HG03103 (cell line): ENCODE measurements at regions not wholly inside any gene's neighbourhood (a gene's known extent, or its start where the extent isn't known, plus 50 kb on each side); places are given as distances from the start of the nearest gene placed in this dataset.
"Not testable (repeated sequence)": the region's sequence is repeated elsewhere in the genome, so short reads cannot be mapped to it uniquely, and the experiment has no call there.

ENCODE experiments used
- ATAC-seq: cut with Tn5 transposase; IDR thresholded peaks from one replicate; pipeline ENCODE4 v1.9.1; 2021; ENCODE audit warnings: low read depth; ENCODE audit not compliant: unreplicated experiment

DNA sequence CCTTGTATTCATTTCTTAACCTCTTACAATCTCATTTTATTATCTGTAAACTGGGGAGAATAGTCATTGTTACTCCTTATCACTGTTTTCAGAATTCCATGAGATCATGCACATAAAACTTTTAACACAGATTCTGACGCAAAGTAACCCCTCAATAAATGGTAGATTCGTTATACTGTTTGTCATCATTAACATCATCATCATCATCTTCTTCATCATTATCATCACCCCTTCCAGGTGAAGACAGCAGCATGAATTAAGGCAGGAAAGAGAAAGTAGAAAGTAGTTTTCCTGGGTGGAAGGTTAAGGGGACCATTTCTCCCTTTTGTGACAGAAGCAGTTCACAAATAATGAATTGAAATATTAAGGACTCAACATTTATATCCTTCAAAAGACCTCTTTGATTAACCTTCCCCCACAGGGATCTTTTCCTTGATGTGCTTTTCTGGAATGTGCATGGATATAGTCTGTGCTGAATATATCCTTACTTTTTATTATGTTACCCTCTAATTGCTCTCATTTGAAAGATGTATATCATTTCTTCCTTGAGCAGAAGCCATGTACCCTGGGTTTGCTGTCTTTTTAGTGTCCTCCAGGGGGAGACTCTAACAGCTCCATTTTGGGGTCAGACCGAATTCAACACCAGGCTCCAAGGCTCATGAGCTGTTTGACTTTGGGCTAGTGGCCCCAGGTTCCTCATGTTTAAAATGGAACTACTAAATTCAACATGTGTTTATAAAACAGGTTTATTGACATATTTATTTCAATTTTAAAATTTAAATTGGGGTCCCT, 1029.9 kb upstream of the WWC1 start:
- ATAC-seq, result no peak

DNA sequence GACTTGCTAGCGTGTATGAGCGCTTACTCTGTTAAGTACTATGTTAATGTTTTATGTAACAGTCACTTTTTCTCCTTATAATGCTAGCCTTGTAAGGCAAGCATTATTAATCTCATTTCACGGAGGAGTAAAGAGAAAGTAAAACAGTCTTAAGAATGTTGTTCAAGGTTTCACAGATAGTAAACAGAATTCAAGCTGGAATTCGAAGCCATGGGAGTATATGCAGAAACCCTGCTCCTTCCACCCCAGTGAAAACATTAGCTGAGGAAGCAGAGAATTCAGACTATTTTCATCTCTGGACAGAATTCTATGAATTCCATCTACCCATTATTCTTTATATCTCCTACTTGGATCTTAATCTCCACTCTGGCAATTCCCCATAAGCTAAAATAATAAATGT, 1028.3 kb upstream of the WWC1 start:
- ATAC-seq, result no peak

DNA sequence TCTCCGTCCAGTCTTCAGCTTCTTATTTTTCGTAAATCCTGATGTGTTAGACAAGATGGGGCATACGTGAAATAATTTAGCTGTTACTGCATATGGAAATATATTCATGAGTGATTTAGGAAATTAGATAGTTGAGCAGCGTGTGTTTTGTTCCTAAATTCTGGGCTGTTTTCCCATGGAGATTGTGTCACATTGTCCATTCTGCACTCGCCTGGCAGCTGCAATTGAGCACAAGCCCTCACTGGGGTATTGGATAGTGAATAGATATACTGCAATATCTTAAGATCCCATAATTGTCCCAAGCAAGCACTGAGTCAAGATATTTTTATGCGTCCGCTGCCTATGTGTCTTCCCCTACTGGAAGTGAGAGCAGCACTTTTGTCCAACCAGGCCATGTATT, 1027.1 kb upstream of the WWC1 start:
- no peak for ATAC-seq

DNA sequence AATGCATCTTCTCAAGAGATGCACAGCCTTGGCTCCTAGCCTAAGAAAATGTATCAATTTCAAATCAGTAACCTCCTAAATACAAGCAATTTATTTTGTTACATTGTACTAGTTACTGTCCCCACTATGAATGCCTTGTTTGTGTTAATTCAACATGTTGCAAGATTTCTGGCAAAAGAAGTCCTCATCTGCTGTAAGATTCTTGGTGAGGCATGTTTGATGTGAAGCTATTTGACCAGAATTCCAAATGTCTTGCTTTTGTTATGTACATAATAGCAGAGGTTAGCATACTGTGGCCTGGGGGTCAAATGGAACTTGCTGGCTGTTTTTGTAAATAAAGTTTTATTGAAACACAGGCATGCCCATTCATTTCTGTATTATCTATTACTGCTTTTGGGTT, 1023.1 kb upstream of the WWC1 start:
- ATAC-seq, result no peak

DNA sequence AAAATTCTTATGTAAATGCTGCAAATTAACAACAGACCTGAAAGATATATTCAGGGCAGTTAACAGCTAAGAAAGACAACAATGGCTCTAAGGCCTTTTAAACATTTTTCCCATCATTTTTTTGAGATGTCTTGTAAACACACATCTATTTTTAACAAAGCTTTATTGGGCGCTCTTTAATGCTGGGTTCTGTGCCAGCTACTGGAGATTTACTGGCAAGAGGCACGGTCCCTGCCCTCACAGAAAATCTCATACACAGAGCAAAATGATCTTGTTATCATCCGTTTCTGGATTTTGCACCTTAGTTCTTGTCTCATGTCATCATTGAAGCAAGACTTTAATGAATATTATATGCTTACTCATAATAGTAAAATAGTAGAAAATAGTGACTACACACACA, 1022.3 kb upstream of the WWC1 start:
- ATAC-seq, result no peak

DNA sequence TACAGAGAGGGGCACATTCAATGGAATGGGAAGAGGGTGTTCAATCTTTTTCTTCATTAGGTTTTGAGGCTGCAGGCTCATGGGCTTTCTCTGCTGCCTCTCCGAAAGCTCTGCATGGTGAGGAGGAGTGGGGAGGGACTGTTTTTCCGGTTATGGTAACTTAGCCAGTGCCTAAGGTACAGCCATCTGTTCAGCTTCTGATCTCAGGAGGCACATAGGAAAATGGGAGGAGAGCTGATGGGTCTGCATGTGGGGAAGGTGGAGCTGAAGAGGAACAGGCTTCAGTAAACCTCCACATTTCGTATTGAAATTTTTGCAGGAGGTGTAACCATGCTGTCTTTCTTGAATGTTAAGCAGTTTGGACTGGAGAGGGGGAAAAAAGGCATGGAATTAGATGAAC, 1020.4 kb upstream of the WWC1 start:
- ATAC-seq, result no peak

DNA sequence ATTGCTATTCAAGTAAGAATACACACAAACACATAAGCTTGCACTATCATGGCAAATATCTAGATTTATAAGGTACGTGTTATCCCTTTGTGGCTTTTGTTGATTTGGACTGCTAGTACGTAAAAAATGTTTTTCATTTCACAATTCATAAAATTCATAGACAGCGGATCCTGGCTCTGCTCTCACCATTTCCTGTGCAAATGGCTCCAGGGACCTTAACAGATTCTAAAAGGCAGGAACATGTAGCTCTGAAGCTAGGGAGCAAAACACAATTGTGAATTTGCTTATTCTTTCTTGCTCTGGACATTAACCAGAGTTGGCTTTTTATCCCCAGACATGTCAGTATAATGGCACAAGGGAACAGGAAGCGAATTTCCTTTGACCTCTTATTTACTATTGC, 1019.9 kb upstream of the WWC1 start:
- no peak for ATAC-seq

DNA sequence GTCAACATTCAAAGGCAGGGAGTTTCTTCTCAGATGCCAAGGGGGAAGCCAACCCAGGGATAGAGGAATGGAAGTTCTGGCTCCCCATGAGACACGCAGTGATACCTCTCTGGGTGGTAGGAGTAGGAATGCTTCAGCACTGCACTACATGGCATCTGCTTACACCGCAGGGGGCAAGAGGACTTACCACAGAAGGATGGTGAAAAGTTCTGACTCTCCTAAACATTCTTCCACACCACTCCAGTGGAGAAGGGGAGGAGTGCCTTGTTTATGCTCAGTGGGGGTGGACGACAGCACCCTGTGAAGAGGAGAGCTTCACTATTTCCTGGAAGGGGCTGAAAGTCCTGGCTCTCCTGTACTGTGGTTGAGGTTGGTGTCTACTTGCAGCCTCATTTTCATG, 1011.3 kb upstream of the WWC1 start:
- ATAC-seq, result no peak

DNA sequence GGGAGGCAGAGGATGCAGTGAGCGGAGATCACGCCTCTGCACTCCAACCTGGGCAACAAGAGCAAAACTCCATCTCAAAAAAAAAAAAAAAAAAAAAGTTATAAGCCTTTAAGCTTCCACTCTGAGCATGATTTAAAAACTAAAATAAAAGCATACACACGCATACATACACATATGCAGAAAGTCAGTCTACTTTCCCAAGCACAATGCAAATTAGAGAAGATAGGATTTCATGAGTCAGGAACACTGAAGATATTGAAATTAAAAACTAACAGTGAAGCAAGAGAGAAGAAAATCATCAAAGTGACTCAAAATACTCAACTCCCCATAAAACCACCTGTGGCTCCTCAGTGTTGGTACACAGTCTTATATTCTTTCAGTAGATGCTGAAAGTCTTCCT, 1009.5 kb upstream of the WWC1 start:
- ATAC-seq, result no peak

DNA sequence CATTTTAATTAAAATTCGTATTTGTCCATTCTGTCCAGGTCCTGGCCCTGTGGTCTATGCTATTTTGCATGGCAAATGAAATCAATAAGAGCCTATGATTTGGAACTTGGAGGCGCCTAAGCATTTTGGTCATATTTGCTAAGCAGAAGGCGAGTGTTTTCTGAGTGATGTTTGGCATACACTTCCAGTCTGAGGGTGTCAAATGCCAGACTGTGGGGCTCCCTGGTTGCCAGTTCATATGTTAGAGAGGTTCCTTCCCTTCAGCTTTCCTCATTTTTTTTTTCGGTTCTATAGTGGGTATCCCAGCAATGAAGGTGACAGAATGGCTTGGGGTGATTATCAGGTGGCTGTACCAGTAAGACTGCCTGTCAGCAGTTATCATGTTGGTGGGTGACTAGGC, 1007.8 kb upstream of the WWC1 start:
- ATAC-seq, result no peak

DNA sequence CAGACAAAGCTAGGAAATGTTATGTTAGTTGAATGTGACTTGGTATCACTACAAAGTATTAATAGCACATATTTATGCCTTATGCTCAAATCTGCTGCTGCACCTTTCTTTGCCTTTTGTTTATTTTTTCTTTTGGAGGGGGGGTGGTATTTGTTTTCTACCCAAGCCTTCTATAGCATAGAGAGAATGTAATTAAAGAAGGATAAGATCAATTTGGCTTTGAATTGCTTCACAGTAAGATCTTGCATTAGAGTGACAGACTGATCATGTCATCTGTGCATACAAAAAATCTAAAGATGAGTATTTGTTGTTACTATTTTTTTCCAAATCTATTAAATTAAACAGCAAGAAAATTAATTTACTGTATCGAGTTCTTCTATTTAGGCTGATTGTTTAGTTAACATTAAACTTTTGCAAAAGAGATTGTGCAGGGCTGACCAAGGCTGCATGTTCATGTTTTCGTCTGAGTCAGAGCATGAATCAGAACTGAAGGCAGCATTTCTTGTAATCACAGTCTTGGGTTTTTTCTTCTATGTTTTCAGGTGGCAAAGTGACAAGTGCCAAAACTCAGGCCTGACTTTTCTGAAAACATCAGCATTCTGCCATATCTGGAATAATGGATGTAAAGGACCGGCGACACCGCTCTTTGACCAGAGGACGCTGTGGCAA, 1007.1 kb upstream of the WWC1 start:
- ATAC-seq, result no peak

DNA sequence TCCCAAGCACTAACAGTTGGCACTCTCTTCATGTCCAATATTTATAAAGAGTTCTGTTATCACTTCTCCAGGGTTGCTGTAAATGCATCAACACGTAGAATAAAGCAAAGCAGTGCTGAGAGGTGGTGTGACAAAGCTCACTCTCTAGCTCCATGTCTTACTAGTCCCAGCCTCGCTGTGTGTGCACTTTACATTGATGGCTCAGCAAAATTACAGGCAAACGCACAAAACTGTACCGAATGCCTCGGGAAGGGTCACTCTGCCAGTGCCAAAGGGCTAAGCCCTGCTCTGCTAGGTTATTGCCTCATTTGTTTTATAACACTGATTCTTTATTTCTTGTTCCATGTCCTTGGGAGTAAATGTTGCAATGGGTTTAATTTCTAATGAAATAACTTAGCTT, 1005.9 kb upstream of the WWC1 start:
- ATAC-seq, result no peak

DNA sequence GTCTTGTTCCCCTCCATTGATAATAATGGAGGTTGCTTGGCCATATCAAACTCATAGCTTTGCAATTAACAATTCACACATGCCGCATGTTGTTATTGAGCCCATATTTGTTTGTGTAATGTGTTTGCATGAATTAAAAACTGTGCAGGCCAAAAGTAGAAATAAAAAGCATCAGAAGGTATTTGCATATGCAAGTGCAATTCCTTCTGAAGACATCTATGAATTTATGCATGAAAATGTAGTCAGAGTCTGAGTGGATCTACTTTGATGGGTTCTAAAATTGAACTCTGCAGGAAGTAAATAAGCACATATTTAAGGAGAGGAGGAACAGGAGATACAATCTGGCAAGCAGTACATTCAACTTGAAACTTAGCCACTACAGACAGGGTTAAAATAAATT, 1004.6 kb upstream of the WWC1 start:
- no peak for ATAC-seq

DNA sequence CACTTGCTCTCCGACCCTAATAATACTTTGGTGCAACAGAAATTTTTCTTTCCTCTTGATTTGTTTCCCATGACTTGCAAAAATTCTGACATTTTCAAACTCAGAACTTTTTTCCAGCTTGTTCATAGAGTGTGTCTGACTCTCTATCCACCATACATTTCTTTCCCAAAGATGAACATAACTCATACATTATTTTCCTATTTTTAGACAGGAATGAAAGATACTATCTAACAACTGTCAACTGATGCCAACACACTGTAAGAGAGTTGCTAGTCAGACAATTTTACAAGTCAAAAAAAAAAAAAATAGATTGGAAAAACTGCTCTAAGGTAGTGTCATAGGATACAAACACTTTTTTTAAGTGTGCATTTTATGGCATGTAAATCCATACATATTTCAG, 1001.0 kb upstream of the WWC1 start:
- no peak for ATAC-seq

DNA sequence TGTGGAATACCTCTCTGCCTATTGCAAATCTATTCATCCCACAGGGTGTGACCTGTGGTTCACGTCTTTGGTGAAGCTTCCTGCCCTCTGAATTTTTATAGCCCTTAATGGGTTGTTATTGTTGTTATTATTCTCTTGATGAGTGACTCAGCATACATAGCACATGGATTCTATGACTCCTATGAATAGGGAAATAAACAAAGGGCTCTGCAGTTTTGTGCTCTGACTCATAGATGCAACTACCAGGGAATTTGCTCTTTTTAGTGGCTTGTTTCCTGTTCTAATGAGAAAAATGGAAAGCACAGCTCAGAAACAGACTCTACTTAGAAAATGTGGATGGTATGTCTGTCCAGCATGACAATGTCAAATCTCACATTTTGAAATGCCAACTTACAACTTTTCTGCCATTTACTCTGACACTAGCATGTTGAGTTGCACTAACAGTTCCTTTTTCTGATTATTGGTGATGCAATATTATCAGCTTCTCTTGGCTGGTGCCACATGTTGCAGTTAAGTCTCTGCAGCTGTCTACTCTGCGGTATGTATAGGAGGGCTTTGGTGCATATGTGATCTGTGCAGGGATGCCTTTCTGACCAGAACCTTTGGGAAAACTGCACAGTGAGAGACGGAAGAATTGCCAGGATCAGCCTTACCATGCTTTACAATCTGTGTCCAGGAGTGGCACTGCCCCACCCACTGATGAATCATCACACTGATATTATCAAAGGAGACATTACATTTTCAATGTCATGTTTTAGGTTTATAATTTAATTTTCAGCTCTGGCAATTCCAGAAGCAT, 996.4 kb upstream of the WWC1 start:
- ATAC-seq, result no peak

DNA sequence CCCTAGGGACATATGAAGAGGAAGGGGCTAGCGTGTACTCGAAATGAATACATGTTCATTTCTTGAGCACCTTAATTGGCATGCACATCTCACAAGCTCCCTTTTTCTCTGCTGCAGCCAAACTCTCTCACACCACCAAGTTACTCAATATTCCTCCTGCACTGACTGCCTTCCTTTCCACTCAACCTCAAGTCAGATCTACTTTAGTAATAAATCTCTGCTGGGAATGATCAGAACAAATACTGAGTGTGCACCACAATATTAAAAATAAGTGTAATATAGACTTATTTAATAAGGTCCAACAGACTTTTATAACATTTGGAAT, 995.8 kb upstream of the WWC1 start:
- no peak for ATAC-seq

DNA sequence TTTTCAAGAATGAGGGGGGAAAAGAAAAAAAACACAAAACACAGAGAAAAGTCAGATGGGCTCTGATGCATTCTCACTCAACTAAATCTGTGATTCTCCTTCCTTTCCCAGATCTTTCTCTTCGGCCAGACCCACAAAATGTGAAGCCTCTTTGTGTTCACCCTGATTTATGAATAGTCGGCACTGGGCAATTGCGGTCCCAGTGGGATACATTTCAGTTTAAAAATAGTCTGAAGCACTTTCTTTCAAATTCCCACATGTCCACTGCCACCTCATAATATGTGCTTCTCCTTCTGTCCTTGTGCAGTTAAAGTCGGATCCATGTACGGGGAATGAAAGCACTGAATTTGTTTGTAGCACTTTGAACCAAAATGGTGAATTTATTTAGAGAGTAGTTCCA, 995.4 kb upstream of the WWC1 start:
- ATAC-seq, result no peak

DNA sequence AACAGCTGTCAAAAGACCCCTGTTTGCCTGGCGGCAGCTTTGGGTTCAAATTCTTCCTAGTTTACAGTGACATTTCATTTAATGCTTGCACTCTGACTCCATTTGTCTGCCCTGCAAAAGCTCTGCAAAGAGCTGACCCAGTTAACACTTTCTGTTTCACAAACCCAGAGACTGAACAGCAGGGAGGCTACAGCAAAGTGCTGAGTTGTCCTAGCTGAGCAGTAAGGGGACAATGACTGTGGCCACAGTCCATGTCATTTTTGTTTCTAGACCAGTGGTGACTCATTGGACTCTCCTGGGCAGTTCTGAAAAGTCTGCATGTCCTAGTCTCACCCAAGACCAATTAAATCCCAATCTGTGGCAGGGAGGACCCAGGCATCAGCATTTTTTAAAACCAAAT, 994.8 kb upstream of the WWC1 start:
- ATAC-seq, result no peak

DNA sequence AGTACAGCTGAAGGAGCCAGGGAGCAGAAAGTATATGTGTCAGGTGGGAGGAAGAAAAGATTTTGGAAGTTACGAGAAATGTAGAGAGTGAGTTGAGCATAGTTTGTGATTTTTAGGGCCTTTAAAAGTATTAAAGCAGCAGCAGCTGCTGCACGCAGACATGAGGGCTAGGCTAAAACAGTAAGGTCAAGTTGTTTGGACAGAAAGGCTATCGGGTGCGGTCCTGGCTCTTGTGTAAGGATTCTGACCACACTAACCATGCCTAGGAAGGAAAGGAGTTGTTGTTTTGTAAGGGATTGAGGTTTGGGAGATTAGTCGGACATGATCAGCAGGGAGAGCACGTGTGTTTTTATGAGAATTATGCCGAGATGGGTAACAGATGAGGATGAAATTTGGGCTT, 991.6 kb upstream of the WWC1 start:
- not testable (repeated sequence) for ATAC-seq

DNA sequence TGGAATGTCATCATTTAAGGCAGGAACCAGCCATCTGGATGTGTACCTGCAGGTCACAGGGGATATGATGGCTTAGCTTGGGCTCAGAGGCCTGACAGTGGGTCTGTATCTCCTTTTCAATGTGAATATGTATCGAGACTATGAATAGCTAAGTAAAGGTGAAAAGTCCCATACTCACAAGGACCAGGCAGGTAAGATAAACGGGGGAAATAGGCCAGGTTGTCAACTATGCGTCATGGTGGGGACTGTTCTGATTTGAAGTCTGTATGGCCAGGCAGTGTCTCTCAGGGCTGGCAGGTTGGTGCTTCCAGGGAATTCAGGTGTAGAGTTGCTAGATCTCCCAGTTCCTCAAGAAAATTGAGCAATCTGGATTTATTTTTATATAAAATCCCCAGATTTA, 987.9 kb upstream of the WWC1 start:
- no peak for ATAC-seq

DNA sequence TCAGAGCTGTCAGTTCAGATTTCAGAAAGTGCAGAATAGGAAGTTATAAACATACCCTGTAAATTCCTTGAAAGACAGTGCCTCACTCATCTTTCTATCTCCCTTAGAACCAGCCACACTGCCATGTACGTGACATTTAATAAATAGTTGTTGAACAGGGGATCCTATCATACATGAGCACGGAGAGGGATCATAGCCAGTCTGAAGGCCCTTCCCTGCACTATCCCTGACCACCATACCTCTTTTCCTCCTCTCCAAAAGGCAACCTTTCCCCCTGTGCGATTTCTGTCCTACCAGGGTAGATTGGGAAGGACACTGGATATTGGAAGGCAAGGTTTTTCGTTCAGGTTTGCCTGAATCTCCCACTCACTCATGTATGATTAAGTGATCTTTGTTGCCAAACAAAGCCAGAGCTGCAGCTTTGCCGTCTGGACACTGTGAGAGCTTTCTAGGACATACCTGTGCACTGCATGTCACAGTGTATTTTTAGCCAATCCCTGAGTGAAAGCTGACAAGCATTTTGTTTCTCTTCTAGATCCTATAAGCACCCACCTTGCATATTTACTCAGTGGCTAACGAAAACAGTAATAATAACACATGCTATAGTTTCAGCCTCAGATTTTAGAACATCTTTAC, 986.5 kb upstream of the WWC1 start:
- no peak for ATAC-seq
